ENCODE measurements at regions not wholly inside any gene's neighbourhood (a gene's known extent, or its start where the extent isn't known, plus 50 kb on each side); places are given as distances from the start of the nearest gene placed in this dataset.

GRCh38 chr5:166279828-166280227 is 2011.6 kb upstream of the WWC1 start:
- Histone ChIP-seq H2AFZ (ENCODE audit: control insufficient read depth, low read length) (no peak overlapping the region), H3K36me3 (ENCODE audit: control insufficient read depth in 2 of 2, extremely low read depth in 1 of 2, insufficient read depth in 2 of 2, low read length in 2 of 2) (no peaks in the 10 kb centered on the region), H3K9ac (ENCODE audit: control insufficient read depth, extremely low read depth, insufficient read depth, low read length) (no peak overlapping the region), H4K20me1 (ENCODE audit: control insufficient read depth, extremely low read depth, insufficient read depth, low read length) (no peaks in the 10 kb centered on the region), H3K4me3 (ENCODE audit: control insufficient read depth in 2 of 3, extremely low read depth in 1 of 3, insufficient read depth in 2 of 3, low read depth in 1 of 3, low read length in 3 of 3) (no peak overlapping the region), H3K27me3 (ENCODE audit: control insufficient read depth, extremely low read depth, insufficient read depth, low read length) (no peaks in the 10 kb centered on the region), H3K27ac (ENCODE audit: control insufficient read depth, insufficient read depth, low read length) (no peak overlapping the region), H3K4me2 (ENCODE audit: control insufficient read depth, extremely low read depth, insufficient read depth, low read depth, low read length) (no peak overlapping the region), H3K9me1 (ENCODE audit: control insufficient read depth, extremely low read depth, insufficient read depth, low read length) (no peaks in the 10 kb centered on the region), H3K79me2 (ENCODE audit: control insufficient read depth, insufficient read depth, low read length) (no peaks in the 10 kb centered on the region), H3K9me3 (ENCODE audit: control insufficient read depth, low read depth, low read length) (no peaks in the 10 kb centered on the region), H3K4me1 (ENCODE audit: control insufficient read depth, extremely low read depth, insufficient read depth, low read length) (no peaks in the 10 kb centered on the region)
- DNase-seq (ENCODE audit: low read depth, low spot score) (no peak), FAIRE-seq (no peak)
- dilution Hi-C loops (cut with MboI; ENCODE audit: extremely low pct_ligation_motif_present, low sequenced_read_pairs) = no loop called here
- TF ChIP-seq CTCF (optimal IDR thresholded peaks at IDR 0.05 in 1 of 3, IDR thresholded peaks at IDR 0.05 in 1 of 3, conservative IDR thresholded peaks at IDR 0.05 in 1 of 3; ENCODE audit: extremely low read depth in 1 of 3, insufficient read depth in 2 of 3, low read length in 3 of 3) = no peak
- no peak for TF ChIP-seq EZH2 (IDR thresholded peaks at IDR 0.05; ENCODE audit: low read length)

GRCh38 chr5:166281433-166281832 is 2010.0 kb upstream of the WWC1 start:
- Histone ChIP-seq H4K20me1 (ENCODE audit: control insufficient read depth, extremely low read depth, insufficient read depth, low read length) (no peaks in the 10 kb centered on the region), H3K79me2 (ENCODE audit: control insufficient read depth, insufficient read depth, low read length) (no peaks in the 10 kb centered on the region), H3K27ac (ENCODE audit: control insufficient read depth, insufficient read depth, low read length) (no peak overlapping the region), H2AFZ (ENCODE audit: control insufficient read depth, low read length) (no peak overlapping the region), H3K27me3 (ENCODE audit: control insufficient read depth, extremely low read depth, insufficient read depth, low read length) (no peaks in the 10 kb centered on the region), H3K9me1 (ENCODE audit: control insufficient read depth, extremely low read depth, insufficient read depth, low read length) (no peaks in the 10 kb centered on the region), H3K4me1 (ENCODE audit: control insufficient read depth, extremely low read depth, insufficient read depth, low read length) (no peaks in the 10 kb centered on the region), H3K4me2 (ENCODE audit: control insufficient read depth, extremely low read depth, insufficient read depth, low read depth, low read length) (no peak overlapping the region), H3K4me3 (ENCODE audit: control insufficient read depth in 2 of 3, extremely low read depth in 1 of 3, insufficient read depth in 2 of 3, low read depth in 1 of 3, low read length in 3 of 3) (no peak overlapping the region), H3K36me3 (ENCODE audit: control insufficient read depth in 2 of 2, extremely low read depth in 1 of 2, insufficient read depth in 2 of 2, low read length in 2 of 2) (no peaks in the 10 kb centered on the region), H3K9ac (ENCODE audit: control insufficient read depth, extremely low read depth, insufficient read depth, low read length) (no peak overlapping the region), H3K9me3 (ENCODE audit: control insufficient read depth, low read depth, low read length) (no peaks in the 10 kb centered on the region)
- FAIRE-seq = no peak
- dilution Hi-C loops (cut with MboI; ENCODE audit: extremely low pct_ligation_motif_present, low sequenced_read_pairs) = no loop called here
- no peak for DNase-seq (ENCODE audit: low read depth, low spot score)
- TF ChIP-seq EZH2 (IDR thresholded peaks at IDR 0.05; ENCODE audit: low read length) (no peak), CTCF (optimal IDR thresholded peaks at IDR 0.05 in 1 of 3, IDR thresholded peaks at IDR 0.05 in 1 of 3, conservative IDR thresholded peaks at IDR 0.05 in 1 of 3; ENCODE audit: extremely low read depth in 1 of 3, insufficient read depth in 2 of 3, low read length in 3 of 3) (no peak)

Measured in keratinocyte (primary cell).